Gastrocnemius medialis (tissue), 4 donors: ENCODE measurements at regions not wholly inside any gene's neighbourhood (a gene's known extent, or its start where the extent isn't known, plus 50 kb on each side); places are given as distances from the start of the nearest gene placed in this dataset.

Source experiments
- ATAC-seq, 2 donors: fragments of 150-250 bp; one replicate each; pipeline ENCODE4 v1.9.1; 2016
- DNase-seq, 2 donors: peaks; one replicate each; pipeline ENCODE4 v3.0.0-alpha.2; 2019
- H3K27ac ChIP-seq, 4 donors: fragments of 200-600 bp; sonication (generic); 1 replicate in 1 of 4; 2 replicates in 3 of 4; pipeline ENCODE4 v1.5.1; 2016 to 2018; ENCODE audit warnings: mild to moderate bottlenecking in 2 of 4, moderate library complexity in 1 of 4
- H3K27me3 ChIP-seq, 3 donors: fragments of 200-600 bp; sonication (generic) in 2 of 3; 1 replicate in 1 of 3; 2 replicates in 2 of 3; pipeline versions ENCODE4 v1.5.1 to v1.6.0; 2016 to 2019; ENCODE audit warnings: mild to moderate bottlenecking in 1 of 3, moderate library complexity in 1 of 3
- H3K36me3 ChIP-seq, 2 donors: fragments of 200-600 bp; sonication (generic) in 1 of 2; one replicate each; pipeline ENCODE4 v1.5.1; 2017 to 2018
- H3K4me1 ChIP-seq, 2 donors: fragments of 200-600 bp; sonication (generic) in 1 of 2; one replicate each; pipeline ENCODE4 v1.5.1; 2016 to 2017; ENCODE audit warnings: mild to moderate bottlenecking in 2 of 2
- H3K4me3 ChIP-seq, 4 donors: fragments of 200-600 bp; sonication (generic) in 3 of 4; 1 replicate in 1 of 4; 2 replicates in 3 of 4; pipeline ENCODE4 v1.5.1; 2016 to 2019; ENCODE audit warnings: mild to moderate bottlenecking in 2 of 4
- H3K9me3 ChIP-seq, 3 donors: fragments of 200-600 bp; sonication (generic) in 2 of 3; 1 replicate in 1 of 3; 2 replicates in 2 of 3; pipeline ENCODE4 v1.5.1; 2016 to 2019
- POLR2A ChIP-seq, 2 donors: fragments of 450-650 bp; IDR thresholded peaks; one replicate each; pipeline ENCODE4 v1.6.1; 2017; ENCODE audit warnings: antibody characterized with exemption in 2 of 2, mild to moderate bottlenecking in 2 of 2, moderate library complexity in 2 of 2
- in situ Hi-C, 4 donors: fragments of 200-750 bp; cut with MboI; loops; one replicate each; pipeline versions ENCODE4 v1.15.0 to v1.8.0; 2017; ENCODE audit warnings: low sequenced_read_pairs in 4 of 4
- intact Hi-C: fragments of 100-400 bp; cut with DNase I; formaldehyde crosslinking; loops from one replicate; pipeline ENCODE4 v1.15.1; 2023; ENCODE audit warnings: low total_unique reads
- TF ChIP-seq, protein P1 (sequence below), 5 experiments: fragments of 450-650 bp in 3 of 5; fragments of 200-600 bp in 2 of 5; sonication (generic) in 2 of 5; IDR thresholded peaks in 4 of 5; conservative IDR thresholded peaks in 1 of 5; 1 replicate in 4 of 5; 2 replicates in 1 of 5; pipeline ENCODE4 v1.5.1; 2016 to 2019; ENCODE audit warnings: antibody characterized with exemption in 5 of 5, mild to moderate bottlenecking in 3 of 5, moderate library complexity in 3 of 5

DNA sequence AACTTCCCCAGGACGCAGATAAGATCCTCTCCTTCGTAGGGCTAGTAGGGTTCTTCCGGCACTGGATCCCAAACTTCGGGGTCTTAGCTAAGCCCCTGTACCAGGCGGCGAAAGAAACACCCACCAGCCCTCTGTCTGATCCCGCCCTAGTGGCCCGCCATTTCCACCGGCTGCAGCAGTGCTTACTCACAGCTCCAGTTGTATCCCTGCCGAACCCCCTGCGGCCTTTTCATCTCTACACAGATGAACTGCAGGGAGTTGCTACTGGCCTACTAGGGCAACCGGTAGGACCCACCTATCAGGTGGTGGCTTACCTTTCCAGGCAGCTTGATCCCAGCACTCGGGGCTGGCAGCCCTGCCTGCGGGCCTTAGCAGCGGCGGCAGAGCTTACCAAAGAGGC is 961.2 kb downstream of the RPA4 start:
- no peaks in the 10 kb centered on the region for H3K27me3 ChIP-seq
- in situ Hi-C loops (no loop called here), intact Hi-C loops (no loop called here)
- no peaks in the 10 kb centered on the region for H3K9me3 ChIP-seq
- H3K4me3 ChIP-seq = no peak overlapping the region
- H3K27ac ChIP-seq = no peak overlapping the region
- no peaks in the 10 kb centered on the region for H3K4me1 ChIP-seq
- no peak for DNase-seq
- no peak for ATAC-seq
- H3K36me3 ChIP-seq = no peaks in the 10 kb centered on the region
- TF ChIP-seq, protein P1, sequence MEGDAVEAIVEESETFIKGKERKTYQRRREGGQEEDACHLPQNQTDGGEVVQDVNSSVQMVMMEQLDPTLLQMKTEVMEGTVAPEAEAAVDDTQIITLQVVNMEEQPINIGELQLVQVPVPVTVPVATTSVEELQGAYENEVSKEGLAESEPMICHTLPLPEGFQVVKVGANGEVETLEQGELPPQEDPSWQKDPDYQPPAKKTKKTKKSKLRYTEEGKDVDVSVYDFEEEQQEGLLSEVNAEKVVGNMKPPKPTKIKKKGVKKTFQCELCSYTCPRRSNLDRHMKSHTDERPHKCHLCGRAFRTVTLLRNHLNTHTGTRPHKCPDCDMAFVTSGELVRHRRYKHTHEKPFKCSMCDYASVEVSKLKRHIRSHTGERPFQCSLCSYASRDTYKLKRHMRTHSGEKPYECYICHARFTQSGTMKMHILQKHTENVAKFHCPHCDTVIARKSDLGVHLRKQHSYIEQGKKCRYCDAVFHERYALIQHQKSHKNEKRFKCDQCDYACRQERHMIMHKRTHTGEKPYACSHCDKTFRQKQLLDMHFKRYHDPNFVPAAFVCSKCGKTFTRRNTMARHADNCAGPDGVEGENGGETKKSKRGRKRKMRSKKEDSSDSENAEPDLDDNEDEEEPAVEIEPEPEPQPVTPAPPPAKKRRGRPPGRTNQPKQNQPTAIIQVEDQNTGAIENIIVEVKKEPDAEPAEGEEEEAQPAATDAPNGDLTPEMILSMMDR (IDR thresholded peaks at IDR 0.05 in 4 of 5, conservative IDR thresholded peaks at IDR 0.05 in 1 of 5) = no peak
- no peak for TF ChIP-seq POLR2A (IDR thresholded peaks at IDR 0.05)

DNA sequence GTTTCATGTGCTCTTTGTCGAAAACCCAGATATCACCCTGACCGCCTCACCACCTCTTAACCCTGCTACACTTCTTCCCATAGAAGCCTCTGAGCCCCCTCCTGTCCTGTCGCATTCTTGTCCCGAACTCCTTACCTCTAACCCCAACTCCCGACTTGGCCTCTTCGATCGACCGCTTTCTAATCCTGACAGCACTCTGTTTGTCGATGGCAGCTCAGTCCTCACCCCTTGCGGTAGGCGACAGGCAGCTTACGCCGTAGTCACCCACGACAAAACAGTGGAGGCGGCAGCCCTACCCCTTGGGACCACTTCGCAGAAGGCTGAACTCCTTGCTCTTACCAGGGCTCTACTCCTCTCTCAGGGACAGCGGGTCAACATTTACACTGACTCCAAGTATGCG is 961.7 kb downstream of the RPA4 start:
- intact Hi-C loops = no loop called here
- Histone ChIP-seq H3K36me3 (no peaks in the 10 kb centered on the region), H3K4me3 (no peak overlapping the region), H3K9me3 (no peaks in the 10 kb centered on the region), H3K27ac (no peak overlapping the region), H3K4me1 (no peaks in the 10 kb centered on the region), H3K27me3 (no peaks in the 10 kb centered on the region)
- ATAC-seq (no peak), DNase-seq (no peak)
- in situ Hi-C loops = no loop called here
- TF ChIP-seq POLR2A (IDR thresholded peaks at IDR 0.05) = no peak
- TF ChIP-seq, protein P1 (IDR thresholded peaks at IDR 0.05 in 4 of 5, conservative IDR thresholded peaks at IDR 0.05 in 1 of 5) = no peak

DNA sequence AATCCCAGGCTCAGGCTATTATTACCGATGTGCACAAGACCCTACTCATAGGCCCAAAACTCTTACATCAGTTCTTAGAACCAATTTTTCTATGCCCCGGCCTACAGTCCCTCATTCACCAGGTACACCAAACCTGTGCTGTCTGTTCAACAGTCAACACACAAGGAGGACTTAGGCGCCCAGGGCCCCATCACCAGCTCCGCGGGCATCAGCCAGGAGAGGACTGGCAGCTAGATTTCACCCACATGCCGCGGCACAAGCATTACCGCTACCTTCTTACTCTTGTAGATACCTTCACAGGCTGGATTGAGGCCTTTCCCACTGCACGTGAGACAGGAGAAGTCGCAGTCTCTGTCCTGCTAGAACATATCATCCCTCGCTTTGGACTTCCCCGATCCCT is 962.5 kb downstream of the RPA4 start:
- no peaks in the 10 kb centered on the region for H3K4me1 ChIP-seq
- no peaks in the 10 kb centered on the region for H3K36me3 ChIP-seq
- in situ Hi-C loops (no loop called here), intact Hi-C loops (no loop called here)
- ATAC-seq (no peak), DNase-seq (no peak)
- no peak overlapping the region for H3K27ac ChIP-seq
- no peaks in the 10 kb centered on the region for H3K9me3 ChIP-seq
- H3K4me3 ChIP-seq = no peak overlapping the region
- H3K27me3 ChIP-seq = no peaks in the 10 kb centered on the region
- TF ChIP-seq, protein P1 (IDR thresholded peaks at IDR 0.05 in 4 of 5, conservative IDR thresholded peaks at IDR 0.05 in 1 of 5) = no peak
- TF ChIP-seq POLR2A (IDR thresholded peaks at IDR 0.05) = no peak

DNA sequence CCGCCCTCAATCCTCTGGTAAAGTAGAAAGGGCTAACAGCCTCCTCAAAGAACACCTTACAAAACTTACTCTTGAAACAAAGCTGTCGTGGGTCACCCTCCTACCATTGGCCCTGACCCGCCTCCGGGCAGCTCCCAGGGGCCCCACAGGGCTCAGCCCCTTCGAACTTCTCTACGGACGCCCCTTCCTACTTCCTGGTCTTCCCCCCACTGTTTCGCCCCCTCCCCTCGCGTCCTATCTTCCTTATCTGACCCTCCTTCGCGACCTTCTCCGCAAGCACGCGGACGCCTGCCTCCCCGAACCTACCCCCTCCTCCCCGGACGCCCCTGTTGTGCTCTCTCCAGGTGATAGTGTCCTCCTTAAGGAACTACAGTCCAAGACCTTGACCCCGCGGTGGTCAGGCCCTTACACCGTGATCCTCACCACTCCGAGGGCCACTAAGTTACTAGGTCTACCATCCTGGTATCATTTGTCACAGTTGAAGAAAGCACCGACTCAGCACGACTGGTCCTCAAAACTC is 963.1 kb downstream of the RPA4 start:
- Histone ChIP-seq H3K36me3 (no peaks in the 10 kb centered on the region), H3K4me3 (no peak overlapping the region), H3K27me3 (no peaks in the 10 kb centered on the region), H3K4me1 (no peaks in the 10 kb centered on the region), H3K9me3 (no peaks in the 10 kb centered on the region), H3K27ac (no peak overlapping the region)
- in situ Hi-C loops = no loop called here
- ATAC-seq (no peak), DNase-seq (no peak)
- TF ChIP-seq POLR2A (IDR thresholded peaks at IDR 0.05) = no peak
- TF ChIP-seq, protein P1 (IDR thresholded peaks at IDR 0.05 in 4 of 5, conservative IDR thresholded peaks at IDR 0.05 in 1 of 5) = no peak
- intact Hi-C loops = no loop called here
